ENCODE measurements at regions not wholly inside any gene's neighbourhood (a gene's known extent, or its start where the extent isn't known, plus 50 kb on each side); places are given as distances from the start of the nearest gene placed in this dataset.

DNA sequence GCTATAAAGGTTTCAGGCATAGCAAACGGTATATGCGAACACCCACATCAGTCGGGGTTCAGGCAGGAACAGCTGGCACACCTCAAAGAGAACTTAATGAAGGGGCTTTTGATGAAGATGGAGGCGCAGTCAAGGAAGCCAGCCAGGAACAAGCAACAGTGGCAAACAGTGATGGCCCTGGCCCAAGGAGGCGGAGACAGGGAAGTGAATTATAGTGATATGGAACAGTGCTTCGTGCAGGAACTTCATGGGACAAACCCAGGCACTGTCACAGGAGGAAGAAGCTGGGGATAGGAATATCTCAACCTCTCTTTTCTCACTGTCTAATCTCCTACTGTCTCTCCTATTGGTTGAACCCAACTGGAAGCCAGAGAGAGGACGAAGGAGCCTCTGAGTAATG is 328.3 kb downstream of the AACS start:
- TF ChIP-seq POLR2A (IDR thresholded peaks at IDR 0.05; ENCODE audit: low read depth, low read length) = no peak
- TF ChIP-seq POLR2AphosphoS5 (IDR thresholded peaks at IDR 0.05; ENCODE audit: insufficient read depth, low read depth, low read length) = no peak
- no peak for TF ChIP-seq EZH2 (IDR thresholded peaks at IDR 0.05; ENCODE audit: borderline replicate concordance, low read depth, low read length, severe bottlenecking)
- no peak for TF ChIP-seq MYC (IDR thresholded peaks at IDR 0.05; ENCODE audit: low read depth, low read length)
- TF ChIP-seq CTCF (IDR thresholded peaks at IDR 0.05; ENCODE audit: extremely low read depth in 1 of 2, insufficient read depth in 1 of 2, low read depth in 1 of 2, low read length in 2 of 2) = no peak
- no peak for TF ChIP-seq JUN (IDR thresholded peaks at IDR 0.05; ENCODE audit: borderline replicate concordance, insufficient read depth, insufficient read length, low read depth)
- no peak for TF ChIP-seq FOS (IDR thresholded peaks at IDR 0.05; ENCODE audit: borderline replicate concordance, insufficient read depth, low read length)
- no peak for TF ChIP-seq MAX (IDR thresholded peaks at IDR 0.05; ENCODE audit: insufficient read depth, insufficient read length)

Data from endothelial cell of umbilical vein (primary cell).